D721Med (cell line): ENCODE measurements at regions not wholly inside any gene's neighbourhood (a gene's known extent, or its start where the extent isn't known, plus 50 kb on each side); places are given as distances from the start of the nearest gene placed in this dataset.

Experiments
- DNase-seq: peaks from one replicate; pipeline ENCODE4 v3.0.0; 2011; ENCODE audit warnings: low spot score; ENCODE audit not compliant: insufficient read length
- FAIRE-seq: peaks from 2 replicates; lab custom pipeline; 2011; peaks lifted over from hg19 to GRCh38; lab: Jason Lieb, UNC
- CTCF ChIP-seq: IDR thresholded peaks from 2 replicates; pipeline ENCODE4 v1.5.1; 2012; ENCODE audit warnings: mild to moderate bottlenecking, control low read depth; ENCODE audit not compliant: insufficient read depth; ENCODE audit errors: missing control alignments

- FAIRE-seq = no peak
- TF ChIP-seq CTCF = no peak
- no peak for DNase-seq
Measured at GRCh38 chr4:135269125-135269890, 1067.7 kb upstream of the PABPC4L start.

GRCh38 chr4:135268369-135268768 lies 1066.8 kb upstream of the PABPC4L start:
- no peak for FAIRE-seq
- DNase-seq = no peak
- no peak for TF ChIP-seq CTCF

GRCh38 chr4:135267148-135267865 lies 1065.7 kb upstream of the PABPC4L start:
- no peak for DNase-seq
- no peak for TF ChIP-seq CTCF
- no peak for FAIRE-seq

- no peak for TF ChIP-seq CTCF
- FAIRE-seq = no peak
- DNase-seq = no peak
Measured at GRCh38 chr4:135256111-135256510, 1054.5 kb upstream of the PABPC4L start.

GRCh38 chr4:135250040-135250439 lies 1048.5 kb upstream of the PABPC4L start:
- no peak for TF ChIP-seq CTCF
- no peak for FAIRE-seq
- no peak for DNase-seq

- peak; percentile 19 for DNase-seq
- peak; percentile 92 for FAIRE-seq
Measured at GRCh38 chr4:135249024-135249423, 1047.4 kb upstream of the PABPC4L start.

More at GRCh38 chr4:135249024-135249423, 1047.4 kb upstream of the PABPC4L start:
- no peak for TF ChIP-seq CTCF
